ENCODE measurements at regions not wholly inside any gene's neighbourhood (a gene's known extent, or its start where the extent isn't known, plus 50 kb on each side); places are given as distances from the start of the nearest gene placed in this dataset.

DNA sequence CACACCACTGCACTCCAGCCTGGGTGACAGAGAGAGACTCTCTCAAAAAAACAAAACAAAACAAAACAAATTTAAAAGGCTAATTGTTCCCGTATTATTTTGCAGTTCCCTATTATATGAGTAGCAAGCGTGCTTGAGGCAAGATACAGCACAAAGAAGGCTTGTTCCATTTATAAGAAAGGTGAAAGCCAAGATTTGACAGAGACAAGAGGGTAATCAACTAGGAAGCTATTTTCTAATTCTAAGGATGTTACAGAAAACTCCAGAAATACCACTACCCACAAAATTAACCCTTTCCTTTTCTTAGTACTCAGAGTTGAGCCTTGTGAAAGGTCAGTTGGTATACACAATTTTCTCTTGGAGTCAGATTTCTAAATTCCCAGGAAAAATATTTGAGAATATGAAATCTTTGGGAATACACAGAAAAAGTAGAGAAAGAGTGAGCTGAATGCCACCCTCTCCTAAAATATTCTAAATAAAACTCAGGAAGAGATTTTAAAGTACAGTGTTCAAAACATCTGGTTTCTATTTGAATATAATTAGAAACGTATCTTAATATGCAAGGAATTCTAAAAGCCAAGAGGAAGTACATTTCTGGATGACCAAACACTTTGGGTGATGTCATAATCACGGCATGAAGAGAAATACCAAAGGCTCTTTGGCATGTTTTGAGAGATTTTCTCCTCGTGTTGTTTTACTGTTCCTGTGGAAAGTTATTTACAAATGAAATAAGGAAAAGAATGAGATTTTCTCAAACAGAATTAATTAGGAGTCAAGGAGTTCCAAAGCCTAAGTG, 63.0 kb upstream of the FLT1 start:
- ChIA-PET CTCF (no interaction called here), POLR2A (no interaction called here)
- Mint-ChIP-seq H3K27me3 (peaks cover 6% of the 10 kb centered on the region), H3K4me1 (ENCODE audit: low read depth) (no peaks in the 10 kb centered on the region), H3K27ac (no peak overlapping the region), H3K9me3 (no peaks in the 10 kb centered on the region), H3K36me3 (ENCODE audit: low read depth) (no peaks in the 10 kb centered on the region), H3K4me3 (no peak overlapping the region)
- TF ChIP-seq, protein P1, sequence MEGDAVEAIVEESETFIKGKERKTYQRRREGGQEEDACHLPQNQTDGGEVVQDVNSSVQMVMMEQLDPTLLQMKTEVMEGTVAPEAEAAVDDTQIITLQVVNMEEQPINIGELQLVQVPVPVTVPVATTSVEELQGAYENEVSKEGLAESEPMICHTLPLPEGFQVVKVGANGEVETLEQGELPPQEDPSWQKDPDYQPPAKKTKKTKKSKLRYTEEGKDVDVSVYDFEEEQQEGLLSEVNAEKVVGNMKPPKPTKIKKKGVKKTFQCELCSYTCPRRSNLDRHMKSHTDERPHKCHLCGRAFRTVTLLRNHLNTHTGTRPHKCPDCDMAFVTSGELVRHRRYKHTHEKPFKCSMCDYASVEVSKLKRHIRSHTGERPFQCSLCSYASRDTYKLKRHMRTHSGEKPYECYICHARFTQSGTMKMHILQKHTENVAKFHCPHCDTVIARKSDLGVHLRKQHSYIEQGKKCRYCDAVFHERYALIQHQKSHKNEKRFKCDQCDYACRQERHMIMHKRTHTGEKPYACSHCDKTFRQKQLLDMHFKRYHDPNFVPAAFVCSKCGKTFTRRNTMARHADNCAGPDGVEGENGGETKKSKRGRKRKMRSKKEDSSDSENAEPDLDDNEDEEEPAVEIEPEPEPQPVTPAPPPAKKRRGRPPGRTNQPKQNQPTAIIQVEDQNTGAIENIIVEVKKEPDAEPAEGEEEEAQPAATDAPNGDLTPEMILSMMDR (IDR thresholded peaks at IDR 0.05), result no peak
- Histone ChIP-seq H3K4me3 (ENCODE audit: low read length) (no peak overlapping the region), H3K27me3 (ENCODE audit: control insufficient read depth in 1 of 2, insufficient read depth in 2 of 2, low read length in 2 of 2) (peaks cover 0 to 2% of the 10 kb centered on the region in 2 experiments), H3K36me3 (ENCODE audit: insufficient read depth, low read length) (no peaks in the 10 kb centered on the region), H3K27ac (ENCODE audit: low read depth in 1 of 2, low read length in 2 of 2) (no peak overlapping the region), H3K4me1 (ENCODE audit: insufficient read depth, low read length) (no peaks in the 10 kb centered on the region), H3K9me3 (ENCODE audit: control insufficient read depth in 1 of 2, insufficient read depth in 1 of 2, low read length in 2 of 2) (no peaks in the 10 kb centered on the region)
- DNase-seq (no peak), ATAC-seq (ENCODE audit: poor library complexity) (no peak)
- intact Hi-C loops (cut with DNase I, micrococcal nuclease), result no loop called here

DNA sequence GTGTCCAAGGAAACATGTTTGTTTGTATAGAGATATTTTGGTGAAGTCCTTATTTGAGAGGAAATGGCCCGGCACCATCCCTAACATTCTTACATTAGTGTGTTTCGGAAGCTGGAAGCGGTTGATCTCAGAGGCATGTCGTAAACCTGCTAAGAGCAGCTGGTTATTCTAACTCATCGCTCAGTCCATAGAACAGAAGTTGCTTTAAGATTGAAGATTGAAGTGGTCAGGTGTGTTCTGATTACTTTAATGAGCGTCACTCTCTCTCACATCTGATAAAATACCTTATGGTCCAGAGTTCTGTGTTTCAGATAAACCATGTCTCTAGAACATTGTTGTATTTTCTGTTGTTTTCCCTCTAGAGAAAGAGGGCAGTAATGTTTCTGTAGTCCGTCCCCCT, 60.2 kb upstream of the FLT1 start:
- ChIA-PET POLR2A (no interaction called here), CTCF (no interaction called here)
- Mint-ChIP-seq H3K27ac (no peak overlapping the region), H3K9me3 (no peaks in the 10 kb centered on the region), H3K36me3 (ENCODE audit: low read depth) (no peaks in the 10 kb centered on the region), H3K4me3 (no peak overlapping the region), H3K27me3 (peaks cover 6% of the 10 kb centered on the region), H3K4me1 (ENCODE audit: low read depth) (no peaks in the 10 kb centered on the region)
- H3K9me3 ChIP-seq (ENCODE audit: control insufficient read depth in 1 of 2, insufficient read depth in 1 of 2, low read length in 2 of 2), result no peaks in the 10 kb centered on the region
- TF ChIP-seq, protein P1 (IDR thresholded peaks at IDR 0.05), result no peak
- ATAC-seq (ENCODE audit: poor library complexity), result no peak
- peaks cover 0 to 2% of the 10 kb centered on the region in 2 experiments for H3K27me3 ChIP-seq (ENCODE audit: control insufficient read depth in 1 of 2, insufficient read depth in 2 of 2, low read length in 2 of 2)
- H3K27ac ChIP-seq (ENCODE audit: low read depth in 1 of 2, low read length in 2 of 2), result no peak overlapping the region
- H3K4me1 ChIP-seq (ENCODE audit: insufficient read depth, low read length), result no peaks in the 10 kb centered on the region
- intact Hi-C loops (cut with DNase I, micrococcal nuclease), result no loop called here
- H3K36me3 ChIP-seq (ENCODE audit: insufficient read depth, low read length), result no peaks in the 10 kb centered on the region
- H3K4me3 ChIP-seq (ENCODE audit: low read length), result no peak overlapping the region
- DNase-seq, result no peak

DNA sequence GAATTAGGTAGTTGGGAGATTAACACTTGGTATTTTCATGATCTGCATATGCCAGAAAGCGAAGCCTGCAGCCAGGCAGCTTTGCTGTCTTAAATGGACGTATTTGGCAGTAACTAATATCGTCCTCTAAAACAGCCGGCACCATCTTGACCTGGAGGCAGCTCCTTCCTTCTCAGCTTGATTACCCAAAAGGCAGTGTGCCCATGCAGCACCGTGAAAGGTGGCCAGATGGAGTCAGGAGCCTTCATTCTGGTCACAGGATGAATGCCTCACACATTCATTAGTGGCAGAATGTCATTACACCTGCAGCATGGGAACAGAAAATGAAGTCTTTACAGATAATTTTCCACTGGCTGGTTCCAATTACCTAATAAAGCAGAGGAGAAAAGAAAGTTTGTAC, 59.0 kb upstream of the FLT1 start:
- Histone ChIP-seq H3K27me3 (ENCODE audit: control insufficient read depth in 1 of 2, insufficient read depth in 2 of 2, low read length in 2 of 2) (peaks cover 0 to 2% of the 10 kb centered on the region in 2 experiments), H3K36me3 (ENCODE audit: insufficient read depth, low read length) (no peaks in the 10 kb centered on the region), H3K4me3 (ENCODE audit: low read length) (no peak overlapping the region), H3K4me1 (ENCODE audit: insufficient read depth, low read length) (no peaks in the 10 kb centered on the region), H3K9me3 (ENCODE audit: control insufficient read depth in 1 of 2, insufficient read depth in 1 of 2, low read length in 2 of 2) (no peaks in the 10 kb centered on the region), H3K27ac (ENCODE audit: low read depth in 1 of 2, low read length in 2 of 2) (no peak overlapping the region)
- Mint-ChIP-seq H3K36me3 (ENCODE audit: low read depth) (no peaks in the 10 kb centered on the region), H3K27ac (no peak overlapping the region), H3K27me3 (no peaks in the 10 kb centered on the region), H3K4me3 (no peak overlapping the region), H3K9me3 (no peaks in the 10 kb centered on the region), H3K4me1 (ENCODE audit: low read depth) (no peaks in the 10 kb centered on the region)
- ATAC-seq (ENCODE audit: poor library complexity) (no peak), DNase-seq (no peak)
- intact Hi-C loops (cut with DNase I, micrococcal nuclease), result no loop called here
- ChIA-PET CTCF (no interaction called here), POLR2A (no interaction called here)
- TF ChIP-seq, protein P1 (IDR thresholded peaks at IDR 0.05), result no peak
